HepG2 (cell line): ENCODE measurements at regions not wholly inside any gene's neighbourhood (a gene's known extent, or its start where the extent isn't known, plus 50 kb on each side); places are given as distances from the start of the nearest gene placed in this dataset.
"Not testable (repeated sequence)": the region's sequence is repeated elsewhere in the genome, so short reads cannot be mapped to it uniquely, and the experiment has no call there.

Experiments used
- ATAC-seq: fragments of 200-7000 bp; cut with Tn5 transposase; 3 replicates; pipeline ENCODE4 v1.9.1; 2020; ENCODE audit warnings: mild to moderate bottlenecking, moderate library complexity
- BruUV-seq: library from RNA; stranded (reverse); fragments of 400-500 nt; replicated peaks from 2 replicates; lab custom pipeline; 2021; lab: Mats Ljungman, UMichigan
- CTCF ChIA-PET: fragments of 300-600 bp; formaldehyde crosslinking; extraction: SDS; loops from one replicate; lab custom pipeline; 2021; ENCODE audit warnings: low total read pairs, inconsistent platforms, low intra/inter-chr PET ratio; lab: Yijun Ruan, JAX
- POLR2A ChIA-PET: fragments of 350-600 bp; sonication (Branson Sonifier 250); formaldehyde crosslinking; loops from one replicate; lab custom pipeline; 2020; ENCODE audit warnings: antibody characterized with exemption, inconsistent platforms; lab: Yijun Ruan, JAX
- DNase-seq: peaks from one replicate; pipeline ENCODE4 v3.0.0-alpha.2; 2015; ENCODE audit warnings: low spot score
- FAIRE-seq: peaks from 3 replicates; lab custom pipeline; 2011; peaks lifted over from hg19 to GRCh38; lab: Jason Lieb, UNC
- H2AFZ ChIP-seq: one replicate; pipeline ENCODE4 v1.6.1; 2011; ENCODE audit warnings: low read length, inconsistent platforms
- H3K27ac ChIP-seq: fragments of 300-600 bp; 3 replicates; pipeline ENCODE4 v1.8.0; 2011; ENCODE audit warnings: mixed run types, mild to moderate bottlenecking, mixed read lengths, low read length, inconsistent platforms; ENCODE audit not compliant: insufficient read depth; ENCODE audit errors: extremely low read length
- H3K27me3 ChIP-seq, 2 experiments: fragments of 200-600 bp in 1 of 2; 2 replicates in 1 of 2; 3 replicates in 1 of 2; pipeline versions ENCODE4 v1.6.0 to v1.8.0; 2011; ENCODE audit warnings: low read length in 2 of 2, mild to moderate bottlenecking in 2 of 2, moderate library complexity in 2 of 2, inconsistent platforms in 1 of 2; ENCODE audit not compliant: insufficient read depth in 2 of 2, control insufficient read depth in 1 of 2
- H3K36me3 ChIP-seq, 2 experiments: fragments of 200-600 bp in 1 of 2; replicated peaks in 1 of 2; 2 replicates in 1 of 2; 3 replicates in 1 of 2; pipeline versions ENCODE4 v1.5.1 to v1.8.0; 2011; ENCODE audit warnings: low read length in 2 of 2, inconsistent platforms in 1 of 2; ENCODE audit not compliant: insufficient read depth in 2 of 2, control insufficient read depth in 1 of 2
- H3K4me1 ChIP-seq: 2 replicates; pipeline ENCODE4 v1.5.1; 2012; ENCODE audit warnings: low read length, inconsistent platforms; ENCODE audit not compliant: insufficient read depth
- H3K4me2 ChIP-seq: 2 replicates; pipeline ENCODE4 v1.6.0; 2011; ENCODE audit warnings: low read depth, low read length, inconsistent platforms
- H3K4me3 ChIP-seq, 3 experiments: fragments of 200-600 bp in 1 of 3; sonication (generic), shearing (Covaris generic) in 1 of 3; replicated peaks in 1 of 3; 2 replicates each; pipeline ENCODE4 v1.5.1; 2011 to 2016; ENCODE audit warnings: low read length in 3 of 3, inconsistent platforms in 2 of 3, low read depth in 2 of 3, mild to moderate bottlenecking in 2 of 3, control low read depth in 1 of 3, mixed read lengths in 1 of 3; ENCODE audit not compliant: insufficient read depth in 1 of 3
- H3K79me2 ChIP-seq: one replicate; pipeline ENCODE4 v1.6.1; 2011; ENCODE audit warnings: low read length, inconsistent platforms; ENCODE audit not compliant: insufficient read depth
- H3K9ac ChIP-seq: 2 replicates; pipeline ENCODE4 v1.6.0; 2011; ENCODE audit warnings: mild to moderate bottlenecking, low read depth, low read length, inconsistent platforms; ENCODE audit not compliant: insufficient read depth
- H3K9me3 ChIP-seq: 2 replicates; pipeline ENCODE4 v1.5.1; 2012; ENCODE audit warnings: mild to moderate bottlenecking, low read length
- H4K20me1 ChIP-seq: 2 replicates; pipeline ENCODE4 v1.6.0; 2011; ENCODE audit warnings: inconsistent platforms, mild to moderate bottlenecking, low read length, moderate library complexity; ENCODE audit not compliant: insufficient read depth
- ZNF24 ChIP-seq: fragments of 450-650 bp; IDR thresholded peaks from 2 replicates; pipeline ENCODE4 v1.6.1; 2017; ENCODE audit warnings: antibody characterized with exemption, mild to moderate bottlenecking
- ZNF703 ChIP-seq: sonication (generic); formaldehyde crosslinking; IDR thresholded peaks from 2 replicates; pipeline ENCODE4 v1.5.1; 2020; ENCODE audit warnings: missing genetic modification reagents, mild to moderate bottlenecking, moderate library complexity, borderline replicate concordance
- in situ Hi-C: cut with HindIII; loops from 2 replicates; pipeline ENCODE4 v1.10.0; 2017; ENCODE audit warnings: low pct_unique_long_range_greater_than_20kb; ENCODE audit not compliant: extremely low pct_ligation_motif_present
- intact Hi-C: fragments of 100-400 bp; cut with micrococcal nuclease; formaldehyde crosslinking; loops from one replicate; pipeline ENCODE4 v1.10.0; 2022; ENCODE audit not compliant: unreplicated experiment
- small RNA-seq, 3 experiments: library from RNA; depleted of rRNA; stranded (forward); fragments of <200 nt; gene quantifications; one replicate each; pipeline ENCODE3, GENCODE V24; 2012; ENCODE audit warnings: low read depth in 2 of 3, low replicate concordance in 1 of 3; ENCODE audit not compliant: insufficient read length in 3 of 3, insufficient read depth in 2 of 3
- TF ChIP-seq, protein P1 (sequence below): sonication (generic); formaldehyde crosslinking; IDR thresholded peaks from 2 replicates; pipeline ENCODE4 v1.4.0; 2020; ENCODE audit warnings: missing genetic modification reagents

GRCh38 chr15:79779746-79780145 is 117.1 kb downstream of the MTHFS start (continued):
- TF ChIP-seq ZNF703 (CRISPR knock-in tag) (no peak), ZNF24 (no peak)
- TF ChIP-seq, protein P1, sequence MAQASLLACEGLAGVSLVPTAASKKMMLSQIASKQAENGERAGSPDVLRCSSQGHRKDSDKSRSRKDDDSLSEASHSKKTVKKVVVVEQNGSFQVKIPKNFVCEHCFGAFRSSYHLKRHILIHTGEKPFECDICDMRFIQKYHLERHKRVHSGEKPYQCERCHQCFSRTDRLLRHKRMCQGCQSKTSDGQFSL (CRISPR knock-in tag), result no peak

- not testable (repeated sequence) for BruUV-seq
Measured at GRCh38 chr15:79782307-79782706, 114.5 kb downstream of the MTHFS start.

More at GRCh38 chr15:79782307-79782706, 114.5 kb downstream of the MTHFS start:
- H3K4me2 ChIP-seq, ATAC-seq, H3K36me3 ChIP-seq, H3K27ac ChIP-seq, POLR2A ChIA-PET, CTCF ChIA-PET, FAIRE-seq, H3K4me1 ChIP-seq, H3K27me3 ChIP-seq, H3K79me2 ChIP-seq, DNase-seq, H2AFZ ChIP-seq, intact Hi-C loops, in situ Hi-C loops, H3K9ac ChIP-seq, H3K9me3 ChIP-seq, H3K4me3 ChIP-seq, H4K20me1 ChIP-seq: not testable (repeated sequence)

Small RNAs in the stretch of these regions (small RNA-seq; reads per million reads assigned to genes)
- gene AC026826.2 (0 reads per million in 3 experiments), gene AC026826.3 (0 reads per million in 3 experiments)
